ENCODE measurements at regions not wholly inside any gene's neighbourhood (a gene's known extent, or its start where the extent isn't known, plus 50 kb on each side); places are given as distances from the start of the nearest gene placed in this dataset.

- intact Hi-C loops (cut with micrococcal nuclease; ENCODE audit: unreplicated experiment): no loop called here
- H3K27ac Mint-ChIP-seq (ENCODE audit: unreplicated experiment): no peak overlapping the region
- no peak for TF ChIP-seq CTCF (IDR thresholded peaks at IDR 0.05; ENCODE audit: unreplicated experiment)
- H3K27me3 Mint-ChIP-seq (ENCODE audit: unreplicated experiment): peaks cover 31% of the 10 kb centered on the region
- no peaks in the 10 kb centered on the region for H3K36me3 Mint-ChIP-seq (ENCODE audit: insufficient read depth, unreplicated experiment)
- BruUV-seq (replicated peaks): no TSS peak
- no peaks in the 10 kb centered on the region for H3K9me3 Mint-ChIP-seq (ENCODE audit: low read depth, unreplicated experiment)
- CTCF ChIA-PET: no interaction called here
- no peak for DNase-seq
- no peak overlapping the region for H3K4me3 Mint-ChIP-seq (ENCODE audit: low read depth, unreplicated experiment)
- no peaks in the 10 kb centered on the region for H3K4me1 Mint-ChIP-seq (ENCODE audit: low read depth, unreplicated experiment)
Observed at GRCh38 chr9:88697764-88698432, 162.9 kb downstream of the NXNL2 start.

GRCh38 chr9:88702985-88703384 lies 168.0 kb downstream of the NXNL2 start:
- no peaks in the 10 kb centered on the region for H3K36me3 Mint-ChIP-seq (ENCODE audit: insufficient read depth, unreplicated experiment)
- DNase-seq: no peak
- H3K9me3 Mint-ChIP-seq (ENCODE audit: low read depth, unreplicated experiment): no peaks in the 10 kb centered on the region
- CTCF ChIA-PET: no interaction called here
- no TSS peak for BruUV-seq (replicated peaks)
- H3K27me3 Mint-ChIP-seq (ENCODE audit: unreplicated experiment): peaks cover 19% of the 10 kb centered on the region
- no peak overlapping the region for H3K4me3 Mint-ChIP-seq (ENCODE audit: low read depth, unreplicated experiment)
- intact Hi-C loops (cut with micrococcal nuclease; ENCODE audit: unreplicated experiment): no loop called here
- no peaks in the 10 kb centered on the region for H3K4me1 Mint-ChIP-seq (ENCODE audit: low read depth, unreplicated experiment)
- TF ChIP-seq CTCF (IDR thresholded peaks at IDR 0.05; ENCODE audit: unreplicated experiment): no peak
- H3K27ac Mint-ChIP-seq (ENCODE audit: unreplicated experiment): no peak overlapping the region

GRCh38 chr9:88706193-88707113 lies 171.5 kb downstream of the NXNL2 start:
- Mint-ChIP-seq H3K4me3 (ENCODE audit: low read depth, unreplicated experiment) (no peak overlapping the region), H3K27ac (ENCODE audit: unreplicated experiment) (no peak overlapping the region), H3K9me3 (ENCODE audit: low read depth, unreplicated experiment) (no peaks in the 10 kb centered on the region), H3K36me3 (ENCODE audit: insufficient read depth, unreplicated experiment) (no peaks in the 10 kb centered on the region), H3K4me1 (ENCODE audit: low read depth, unreplicated experiment) (no peaks in the 10 kb centered on the region), H3K27me3 (ENCODE audit: unreplicated experiment) (no peaks in the 10 kb centered on the region)
- BruUV-seq (replicated peaks): no TSS peak
- intact Hi-C loops (cut with micrococcal nuclease; ENCODE audit: unreplicated experiment): no loop called here
- DNase-seq: peak; percentile 26
- no peak for TF ChIP-seq CTCF (IDR thresholded peaks at IDR 0.05; ENCODE audit: unreplicated experiment)
- CTCF ChIA-PET: no interaction called here

- no peaks in the 10 kb centered on the region for H3K4me1 Mint-ChIP-seq (ENCODE audit: low read depth, unreplicated experiment)
- no TSS peak for BruUV-seq (replicated peaks)
- H3K27me3 Mint-ChIP-seq (ENCODE audit: unreplicated experiment): no peaks in the 10 kb centered on the region
- no peak for TF ChIP-seq CTCF (IDR thresholded peaks at IDR 0.05; ENCODE audit: unreplicated experiment)
- H3K27ac Mint-ChIP-seq (ENCODE audit: unreplicated experiment): no peak overlapping the region
- intact Hi-C loops (cut with micrococcal nuclease; ENCODE audit: unreplicated experiment): no loop called here
- no peaks in the 10 kb centered on the region for H3K36me3 Mint-ChIP-seq (ENCODE audit: insufficient read depth, unreplicated experiment)
- H3K9me3 Mint-ChIP-seq (ENCODE audit: low read depth, unreplicated experiment): peaks cover 4% of the 10 kb centered on the region
- CTCF ChIA-PET: no interaction called here
- H3K4me3 Mint-ChIP-seq (ENCODE audit: low read depth, unreplicated experiment): no peak overlapping the region
- DNase-seq: no peak
Observed at GRCh38 chr9:88710449-88710848, 175.5 kb downstream of the NXNL2 start.

Data from Calu3 (cell line).